GM10248 (cell line): ENCODE measurements at regions not wholly inside any gene's neighbourhood (a gene's known extent, or its start where the extent isn't known, plus 50 kb on each side); places are given as distances from the start of the nearest gene placed in this dataset.

Experiments used
- CTCF ChIA-PET: fragments of 300-600 bp; sonication (Branson Sonifier 250); formaldehyde crosslinking; extraction: SDS; loops from one replicate; lab custom pipeline; 2021; ENCODE audit warnings: antibody characterized with exemption; lab: Yijun Ruan, JAX
- POLR2A ChIA-PET: fragments of 350-650 bp; sonication (Branson Sonifier 250); formaldehyde crosslinking; extraction: SDS; loops from one replicate; lab custom pipeline; 2020; ENCODE audit warnings: antibody characterized with exemption; lab: Yijun Ruan, JAX
- DNase-seq: peaks from one replicate; pipeline ENCODE4 v3.0.0; 2012; ENCODE audit errors: extremely low spot score
- TF ChIP-seq, protein P1 (sequence below): IDR thresholded peaks from 2 replicates; pipeline ENCODE4 v1.5.1; 2012; ENCODE audit warnings: mild to moderate bottlenecking, low read depth; ENCODE audit errors: extremely low read depth, missing control alignments, control extremely low read depth

DNA sequence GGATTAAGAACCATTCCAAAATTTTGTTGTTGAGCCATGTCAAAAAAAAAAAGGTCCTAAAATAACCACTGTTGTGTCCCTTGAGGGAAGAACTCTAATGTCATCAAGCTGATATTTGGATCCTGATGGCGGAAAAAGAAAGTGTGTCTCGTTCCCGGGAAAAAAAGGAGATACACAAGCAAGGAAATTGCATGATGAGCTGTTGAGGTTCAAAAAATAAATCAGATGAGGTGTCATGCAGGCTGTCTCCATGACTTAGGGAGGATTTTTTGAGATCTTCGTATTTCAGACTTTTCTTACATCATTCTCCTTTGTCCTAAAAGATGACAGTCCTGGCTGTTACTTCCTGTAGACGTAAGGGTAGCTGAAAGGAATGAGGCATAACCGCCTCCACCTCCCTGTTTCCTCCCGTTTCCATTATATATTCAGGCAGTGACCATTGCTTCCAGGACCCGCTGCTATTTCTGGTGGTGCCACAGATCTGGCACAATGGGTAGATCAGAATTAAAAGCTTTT is 117.3 kb upstream of the TNFAIP3 start:
- DNase-seq: no peak
- TF ChIP-seq, protein P1, sequence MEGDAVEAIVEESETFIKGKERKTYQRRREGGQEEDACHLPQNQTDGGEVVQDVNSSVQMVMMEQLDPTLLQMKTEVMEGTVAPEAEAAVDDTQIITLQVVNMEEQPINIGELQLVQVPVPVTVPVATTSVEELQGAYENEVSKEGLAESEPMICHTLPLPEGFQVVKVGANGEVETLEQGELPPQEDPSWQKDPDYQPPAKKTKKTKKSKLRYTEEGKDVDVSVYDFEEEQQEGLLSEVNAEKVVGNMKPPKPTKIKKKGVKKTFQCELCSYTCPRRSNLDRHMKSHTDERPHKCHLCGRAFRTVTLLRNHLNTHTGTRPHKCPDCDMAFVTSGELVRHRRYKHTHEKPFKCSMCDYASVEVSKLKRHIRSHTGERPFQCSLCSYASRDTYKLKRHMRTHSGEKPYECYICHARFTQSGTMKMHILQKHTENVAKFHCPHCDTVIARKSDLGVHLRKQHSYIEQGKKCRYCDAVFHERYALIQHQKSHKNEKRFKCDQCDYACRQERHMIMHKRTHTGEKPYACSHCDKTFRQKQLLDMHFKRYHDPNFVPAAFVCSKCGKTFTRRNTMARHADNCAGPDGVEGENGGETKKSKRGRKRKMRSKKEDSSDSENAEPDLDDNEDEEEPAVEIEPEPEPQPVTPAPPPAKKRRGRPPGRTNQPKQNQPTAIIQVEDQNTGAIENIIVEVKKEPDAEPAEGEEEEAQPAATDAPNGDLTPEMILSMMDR: no peak
- ChIA-PET CTCF (interaction anchor here (0.8 to 2.2 kb wide), 7 partner anchors 8 to 190 kb away, joined by 3 to 11 read pairs (median 3); no protein-coding TSS in a partner anchor), POLR2A (no interaction called here)

DNA sequence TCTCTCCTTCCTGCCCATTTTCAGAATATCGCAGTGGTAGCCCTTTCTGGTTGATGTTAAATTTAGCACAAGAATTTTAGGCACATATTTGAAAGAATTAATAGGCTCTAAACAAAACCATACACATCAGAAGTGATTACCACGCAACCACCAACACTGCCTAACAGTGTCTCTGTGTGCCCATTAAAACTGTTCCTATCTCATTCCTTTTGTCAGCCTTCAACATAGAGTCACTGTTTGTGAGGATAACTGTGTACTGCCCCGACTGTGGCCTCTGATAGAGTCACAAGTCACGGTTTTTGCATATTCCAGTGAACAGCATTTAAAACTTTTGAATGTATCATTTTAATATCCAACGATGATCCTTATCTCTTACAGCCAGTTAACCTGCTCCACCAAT is 116.8 kb upstream of the TNFAIP3 start:
- POLR2A ChIA-PET: no interaction called here
- no peak for DNase-seq
- CTCF ChIA-PET: interaction anchor here (1.0 to 2.2 kb wide), 5 partner anchors 8 to 42 kb away, joined by 3 to 11 read pairs (median 3); no protein-coding TSS in a partner anchor
- TF ChIP-seq, protein P1: no peak

DNA sequence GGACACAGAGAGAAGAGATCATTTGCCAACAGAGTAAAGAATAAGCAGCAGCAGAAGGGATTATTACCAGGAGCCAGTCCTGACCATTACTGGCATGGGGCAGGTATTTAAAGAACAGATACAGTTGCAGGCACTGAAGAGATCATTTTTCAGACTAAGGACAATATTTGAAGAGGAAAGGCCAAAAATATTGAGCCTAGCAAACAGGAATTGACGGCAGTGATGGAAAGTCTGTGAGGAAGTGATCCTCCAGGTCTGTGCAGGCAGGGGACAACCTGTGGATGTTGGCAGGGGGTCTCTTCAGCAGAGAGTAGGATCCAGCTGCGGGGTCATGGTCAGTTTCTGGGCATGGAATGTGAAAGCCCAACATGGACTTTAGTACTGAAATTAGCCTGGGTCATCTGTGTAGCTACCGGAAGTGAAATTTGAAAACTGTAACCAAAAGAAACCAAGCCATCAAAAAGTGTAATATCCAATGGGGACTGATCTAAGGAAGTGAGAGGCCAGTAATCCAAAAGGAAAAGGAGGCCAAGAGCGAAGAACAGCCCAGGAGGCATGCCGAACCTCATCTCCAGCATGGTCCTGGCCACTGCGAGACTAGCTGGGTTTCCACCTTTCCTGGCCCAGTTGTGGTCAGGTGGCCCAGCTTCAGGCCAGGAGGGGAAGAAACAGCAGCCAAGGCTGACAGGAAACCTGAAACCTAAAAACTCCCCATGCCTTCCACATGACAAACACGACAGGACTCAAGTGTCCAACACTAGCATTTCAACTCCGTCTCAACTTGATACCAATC is 115.1 kb upstream of the TNFAIP3 start:
- TF ChIP-seq, protein P1: no peak
- CTCF ChIA-PET: interaction anchor here (0.8 to 1.5 kb wide), 9 partner anchors 8 to 119 kb away, joined by 3 to 7 read pairs (median 4); no protein-coding TSS in a partner anchor
- POLR2A ChIA-PET: no interaction called here

DNA sequence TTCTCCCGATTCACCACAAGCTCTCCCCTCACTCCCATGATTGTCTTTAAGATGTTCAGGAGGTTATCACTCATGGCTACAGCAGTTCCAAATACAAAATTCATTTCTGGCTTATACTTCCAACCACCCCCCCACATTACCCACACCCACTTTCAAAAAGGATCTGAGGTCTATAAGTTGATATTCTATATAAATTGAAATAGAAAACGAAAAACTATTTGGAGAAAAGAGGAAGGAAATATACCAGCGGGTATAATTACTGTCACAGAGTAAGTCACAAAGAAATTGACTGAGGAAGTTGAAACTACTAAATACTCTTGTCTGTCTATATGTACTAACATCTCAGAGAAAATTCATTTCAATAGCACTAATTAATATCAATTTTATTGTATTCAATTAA is 112.7 kb upstream of the TNFAIP3 start:
- CTCF ChIA-PET: interaction anchor here (1.0 to 1.5 kb wide), 7 partner anchors 15 to 102 kb away, joined by 3 to 7 read pairs (median 3); no protein-coding TSS in a partner anchor
- TF ChIP-seq, protein P1: no peak
- DNase-seq: peak; percentile 42
- POLR2A ChIA-PET: no interaction called here

More for the DNA sequence above, 115.1 kb upstream of the TNFAIP3 start:
- no peak for DNase-seq

DNA sequence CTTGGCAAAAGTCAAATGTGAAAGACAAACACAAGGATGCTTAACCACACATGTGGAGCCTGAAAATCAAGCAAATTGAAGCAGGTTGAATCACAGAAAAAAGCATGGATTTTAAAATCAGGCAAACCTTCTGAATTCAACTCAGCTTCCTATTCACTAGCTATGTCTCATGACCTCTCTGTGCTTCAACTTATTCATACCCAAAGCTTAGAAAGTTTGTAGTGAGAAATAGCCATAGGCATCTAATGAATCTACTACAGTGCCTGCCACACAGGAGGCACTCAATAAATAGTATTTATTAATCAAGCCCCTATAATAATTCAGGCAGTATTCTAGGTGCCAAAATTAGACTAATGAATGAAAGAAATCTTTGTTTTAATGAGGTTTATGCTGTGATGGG is 112.2 kb upstream of the TNFAIP3 start:
- TF ChIP-seq, protein P1: no peak
- ChIA-PET CTCF (interaction anchor here (1.0 to 1.5 kb wide), 6 partner anchors 15 to 102 kb away, joined by 3 read pairs; no protein-coding TSS in a partner anchor), POLR2A (no interaction called here)
- no peak for DNase-seq

DNA sequence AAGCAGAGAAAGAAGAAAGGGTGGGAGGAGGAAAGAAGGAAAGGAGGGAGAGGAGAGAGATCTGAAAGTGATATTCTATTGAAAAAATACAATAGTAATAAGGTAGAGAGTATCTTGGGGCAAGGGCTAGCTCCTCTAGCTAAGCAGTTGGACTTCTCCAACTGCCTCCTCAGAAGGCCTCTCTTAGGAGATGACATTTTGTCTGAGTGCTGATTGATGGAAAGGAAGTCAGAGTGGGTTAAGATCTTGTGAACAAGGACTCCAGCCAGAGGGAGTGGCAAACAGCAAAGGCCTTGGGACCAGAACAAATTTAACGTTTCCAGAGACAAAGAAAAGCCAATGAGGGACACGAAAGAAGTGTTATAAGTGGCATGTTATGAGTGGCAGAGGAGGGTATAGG is 111.8 kb upstream of the TNFAIP3 start:
- ChIA-PET CTCF (interaction anchor here (1.0 to 1.5 kb wide), 5 partner anchors 16 to 101 kb away, joined by 3 read pairs; no protein-coding TSS in a partner anchor), POLR2A (no interaction called here)
- TF ChIP-seq, protein P1: no peak
- no peak for DNase-seq
